Panc1 (cell line): ENCODE measurements at regions not wholly inside any gene's neighbourhood (a gene's known extent, or its start where the extent isn't known, plus 50 kb on each side); places are given as distances from the start of the nearest gene placed in this dataset.
A peak's percentile ranks its signal among the peaks of the same experiment; 100 is the strongest.
"Not testable (repeated sequence)": the region's sequence is repeated elsewhere in the genome, so short reads cannot be mapped to it uniquely, and the experiment has no call there.

ENCODE experiments used
- ATAC-seq: fragments of 200-7000 bp; cut with Tn5 transposase; 2 replicates; pipeline ENCODE4 v1.9.1; 2020; ENCODE audit warnings: mild to moderate bottlenecking, moderate library complexity
- BruUV-seq: library from RNA; stranded (reverse); fragments of 400-500 nt; replicated peaks from 2 replicates; lab custom pipeline; 2021; lab: Mats Ljungman, UMichigan
- CTCF ChIA-PET: fragments of 300-600 bp; sonication (Branson Sonifier 250); formaldehyde crosslinking; loops from one replicate; lab custom pipeline; 2022; ENCODE audit warnings: antibody characterized with exemption; lab: Charles Lee
- POLR2A ChIA-PET: fragments of 300-600 bp; sonication (Branson Sonifier 250); formaldehyde crosslinking; loops from one replicate; lab custom pipeline; 2022; ENCODE audit warnings: antibody characterized with exemption; lab: Charles Lee
- DNase-seq: peaks from one replicate; pipeline ENCODE4 v3.0.0-alpha.2; 2010; ENCODE audit warnings: low read depth, low spot score
- H3K27ac ChIP-seq: 2 replicates; pipeline ENCODE4 v1.5.1; 2011; ENCODE audit warnings: mild to moderate bottlenecking, low read length, inconsistent platforms
- H3K27me3 ChIP-seq: fragments of 200-500 bp; sonication (Bioruptor generic); 2 replicates; pipeline ENCODE4 v1.6.0; 2014; ENCODE audit warnings: low read length, inconsistent platforms; ENCODE audit not compliant: control insufficient read depth, insufficient read depth
- H3K36me3 ChIP-seq: fragments of 200-500 bp; sonication (Bioruptor generic); 2 replicates; pipeline ENCODE4 v1.5.1; 2014; ENCODE audit warnings: inconsistent platforms, mild to moderate bottlenecking, low read length, moderate library complexity; ENCODE audit not compliant: control insufficient read depth, insufficient read depth
- H3K4me1 ChIP-seq: 2 replicates; pipeline ENCODE4 v1.5.1; 2011; ENCODE audit warnings: inconsistent platforms, mild to moderate bottlenecking, low read length, moderate library complexity; ENCODE audit not compliant: control insufficient read depth, insufficient read depth
- H3K4me3 ChIP-seq, 2 experiments: 2 replicates each; pipeline ENCODE4 v1.5.1; 2011 to 2012; ENCODE audit warnings: low read depth in 2 of 2, low read length in 2 of 2, mild to moderate bottlenecking in 2 of 2, inconsistent platforms in 1 of 2, moderate library complexity in 1 of 2
- H3K9me3 ChIP-seq: fragments of 200-500 bp; sonication (Bioruptor generic); 2 replicates; pipeline ENCODE4 v1.5.1; 2014; ENCODE audit warnings: low read depth, mild to moderate bottlenecking, inconsistent platforms, low read length, moderate library complexity; ENCODE audit not compliant: control insufficient read depth, insufficient read depth
- SIN3A ChIP-seq: IDR thresholded peaks from 2 replicates; pipeline ENCODE4 v1.6.1; 2012; ENCODE audit warnings: low read depth, mild to moderate bottlenecking, low read length, moderate library complexity, borderline replicate concordance; ENCODE audit not compliant: insufficient read depth
- in situ Hi-C: cut with HindIII; loops from 2 replicates; pipeline ENCODE4 v1.10.0; 2016; ENCODE audit warnings: low sequenced_read_pairs, low pct_unique_long_range_greater_than_20kb
- intact Hi-C: fragments of 100-400 bp; cut with micrococcal nuclease; formaldehyde crosslinking; loops from one replicate; pipeline ENCODE4 v1.10.0; 2022; ENCODE audit not compliant: unreplicated experiment
- TF ChIP-seq, protein P1 (sequence below), 2 experiments: IDR thresholded peaks; 2 replicates each; pipeline ENCODE4 v1.6.1; 2011 to 2012; ENCODE audit warnings: low read depth in 2 of 2, control low read depth in 1 of 2, low read length in 1 of 2, mild to moderate bottlenecking in 1 of 2, moderate library complexity in 1 of 2; ENCODE audit not compliant: insufficient read depth in 1 of 2

DNA sequence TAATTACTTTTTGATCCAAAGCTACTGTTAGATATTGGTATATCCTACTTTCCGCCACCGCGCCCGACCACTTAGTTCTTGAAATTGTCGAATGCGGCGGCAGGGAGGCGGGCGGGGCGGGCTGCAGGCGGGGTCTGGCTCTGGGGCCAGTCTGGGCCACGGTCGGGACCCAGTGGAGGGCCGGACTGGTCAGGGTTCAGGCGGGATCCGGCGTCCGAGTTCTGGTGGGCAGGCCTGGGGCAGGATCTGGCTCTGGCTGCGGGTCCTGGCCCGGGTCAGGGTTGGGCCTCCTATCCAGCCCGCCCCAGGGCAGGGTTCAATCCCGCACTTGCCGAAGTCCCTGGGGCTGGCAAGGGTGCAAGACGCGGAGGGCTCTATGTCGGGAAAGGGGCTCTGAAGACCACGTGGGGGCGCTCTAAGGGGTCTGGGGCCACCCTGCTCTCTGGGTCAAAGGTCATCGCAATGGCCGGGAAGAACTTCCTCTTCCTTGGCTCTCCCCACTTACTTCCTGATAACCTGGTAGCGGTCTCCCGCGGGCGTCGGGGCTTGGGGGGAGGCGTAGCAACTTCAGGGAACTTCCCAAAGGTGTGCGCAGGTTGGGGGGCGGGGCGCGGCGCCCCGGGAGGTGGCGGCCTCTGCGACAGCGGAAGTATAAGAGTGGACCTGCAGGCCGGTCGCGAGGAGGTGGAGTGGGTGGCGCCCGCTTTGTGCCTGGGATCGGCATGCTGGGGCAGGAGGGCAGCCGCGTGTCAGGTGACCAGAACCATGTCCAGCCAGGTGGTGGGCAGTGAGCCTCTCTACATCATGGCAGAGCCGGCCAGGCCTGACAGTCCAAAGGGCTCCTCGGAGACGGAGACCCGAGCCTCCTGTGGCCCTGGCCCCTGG is 83.4 kb downstream of the MRPL57 start:
- intact Hi-C loops: no loop called here

DNA sequence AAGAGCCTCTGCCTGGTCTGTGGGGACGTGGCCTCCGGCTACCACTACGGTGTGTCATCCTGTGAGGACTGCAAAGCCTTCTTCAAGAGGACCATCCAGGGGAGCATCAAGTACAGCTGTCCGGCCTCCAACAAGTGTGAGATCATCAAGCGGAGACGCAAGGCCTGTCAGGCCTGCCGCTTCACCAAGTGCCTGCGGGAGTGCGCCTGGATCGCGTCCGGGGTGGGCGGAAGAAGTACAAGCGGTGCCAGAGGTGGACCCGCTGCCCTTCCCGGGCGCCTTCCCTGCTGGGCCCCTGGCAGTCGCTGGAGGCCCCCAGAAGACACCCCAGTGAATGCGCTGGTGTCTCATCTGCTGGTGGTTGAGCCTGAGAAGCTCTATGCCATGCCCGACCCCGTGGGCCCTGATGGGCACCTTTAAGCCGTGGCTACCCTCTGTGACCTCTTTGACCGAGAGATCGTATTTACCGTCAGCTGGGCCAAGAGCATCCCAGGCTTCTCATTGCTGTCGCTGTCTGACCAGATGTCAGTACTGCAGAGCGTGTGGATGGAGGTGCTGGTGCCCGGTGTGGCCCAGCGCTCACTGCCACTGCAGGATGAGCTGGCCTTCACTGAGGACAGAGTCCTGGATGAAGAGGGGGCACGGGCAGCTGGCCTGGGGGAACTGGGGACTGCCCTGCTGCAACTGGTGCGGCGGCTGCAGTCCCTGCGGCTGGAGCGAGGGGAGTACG is 84.3 kb downstream of the MRPL57 start:
- CTCF ChIA-PET, BruUV-seq, POLR2A ChIA-PET: not testable (repeated sequence)

More for the DNA sequence above, 83.4 kb downstream of the MRPL57 start:
- ChIA-PET CTCF (interaction anchor here (0.7 kb wide), 1 partner anchor 537 kb away, joined by 3 read pairs; no protein-coding TSS in a partner anchor), POLR2A (no interaction called here)
- in situ Hi-C loops: no loop called here
- TF ChIP-seq, protein P1, sequence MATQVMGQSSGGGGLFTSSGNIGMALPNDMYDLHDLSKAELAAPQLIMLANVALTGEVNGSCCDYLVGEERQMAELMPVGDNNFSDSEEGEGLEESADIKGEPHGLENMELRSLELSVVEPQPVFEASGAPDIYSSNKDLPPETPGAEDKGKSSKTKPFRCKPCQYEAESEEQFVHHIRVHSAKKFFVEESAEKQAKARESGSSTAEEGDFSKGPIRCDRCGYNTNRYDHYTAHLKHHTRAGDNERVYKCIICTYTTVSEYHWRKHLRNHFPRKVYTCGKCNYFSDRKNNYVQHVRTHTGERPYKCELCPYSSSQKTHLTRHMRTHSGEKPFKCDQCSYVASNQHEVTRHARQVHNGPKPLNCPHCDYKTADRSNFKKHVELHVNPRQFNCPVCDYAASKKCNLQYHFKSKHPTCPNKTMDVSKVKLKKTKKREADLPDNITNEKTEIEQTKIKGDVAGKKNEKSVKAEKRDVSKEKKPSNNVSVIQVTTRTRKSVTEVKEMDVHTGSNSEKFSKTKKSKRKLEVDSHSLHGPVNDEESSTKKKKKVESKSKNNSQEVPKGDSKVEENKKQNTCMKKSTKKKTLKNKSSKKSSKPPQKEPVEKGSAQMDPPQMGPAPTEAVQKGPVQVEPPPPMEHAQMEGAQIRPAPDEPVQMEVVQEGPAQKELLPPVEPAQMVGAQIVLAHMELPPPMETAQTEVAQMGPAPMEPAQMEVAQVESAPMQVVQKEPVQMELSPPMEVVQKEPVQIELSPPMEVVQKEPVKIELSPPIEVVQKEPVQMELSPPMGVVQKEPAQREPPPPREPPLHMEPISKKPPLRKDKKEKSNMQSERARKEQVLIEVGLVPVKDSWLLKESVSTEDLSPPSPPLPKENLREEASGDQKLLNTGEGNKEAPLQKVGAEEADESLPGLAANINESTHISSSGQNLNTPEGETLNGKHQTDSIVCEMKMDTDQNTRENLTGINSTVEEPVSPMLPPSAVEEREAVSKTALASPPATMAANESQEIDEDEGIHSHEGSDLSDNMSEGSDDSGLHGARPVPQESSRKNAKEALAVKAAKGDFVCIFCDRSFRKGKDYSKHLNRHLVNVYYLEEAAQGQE (IDR thresholded peaks at IDR 0.05; ENCODE audit: insufficient read depth in 1 of 2, low read depth in 2 of 2, low read length in 1 of 2): no peak
- no peak for TF ChIP-seq SIN3A
- no TSS peak for BruUV-seq
- Histone ChIP-seq H3K36me3 (no peaks in the 10 kb centered on the region), H3K27me3 (no peaks in the 10 kb centered on the region), H3K27ac (no peak overlapping the region), H3K4me3 (no peak overlapping the region), H3K4me1 (no peaks in the 10 kb centered on the region), H3K9me3 (no peaks in the 10 kb centered on the region)
- DNase-seq (no peak), ATAC-seq (no peak)

DNA sequence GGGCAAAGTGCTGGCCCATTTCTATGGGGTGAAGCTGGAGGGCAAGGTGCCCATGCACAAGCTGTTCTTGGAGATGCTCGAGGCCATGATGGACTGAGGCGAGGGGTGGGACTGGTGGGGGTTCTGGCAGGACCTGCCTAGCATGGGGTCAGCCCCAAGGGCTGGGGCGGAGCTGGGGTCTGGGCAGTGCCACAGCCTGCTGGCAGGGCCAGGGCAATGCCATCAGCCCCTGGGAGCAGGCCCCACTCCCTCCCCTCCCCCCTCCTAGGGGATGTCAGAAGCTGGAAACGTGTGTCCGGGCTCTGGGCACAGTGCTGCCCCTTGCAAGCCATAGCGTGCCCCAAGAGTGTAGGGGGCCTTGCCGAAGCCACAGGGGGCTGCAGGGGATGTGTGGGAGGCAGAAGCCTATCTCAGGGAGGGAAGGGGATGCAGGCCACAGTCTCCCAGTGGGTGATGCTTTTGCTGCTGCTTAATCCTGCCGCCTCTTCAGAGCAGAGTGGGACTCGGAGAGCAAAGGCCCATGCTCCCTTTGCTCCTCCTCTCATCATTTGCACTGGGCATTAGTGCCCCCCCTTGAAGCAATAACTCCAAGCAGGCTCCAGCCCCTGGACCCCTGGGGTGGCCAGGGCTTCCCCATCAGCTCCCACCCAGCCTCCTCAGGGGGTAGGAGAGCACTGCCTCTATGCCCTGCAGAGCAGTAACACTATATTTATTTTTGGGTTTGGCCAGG is 85.2 kb downstream of the MRPL57 start:
- DNase-seq, H3K27ac ChIP-seq, H3K4me1 ChIP-seq, in situ Hi-C loops, H3K27me3 ChIP-seq, H3K36me3 ChIP-seq, BruUV-seq, POLR2A ChIA-PET, H3K4me3 ChIP-seq, intact Hi-C loops, CTCF ChIA-PET, H3K9me3 ChIP-seq: not testable (repeated sequence)
- ATAC-seq: peak; percentile 38; the same call in 1 of the 2 replicates

More for the DNA sequence above, 84.3 kb downstream of the MRPL57 start:
- intact Hi-C loops, H3K27ac ChIP-seq, in situ Hi-C loops, H3K4me1 ChIP-seq, H3K36me3 ChIP-seq, H3K27me3 ChIP-seq, H3K4me3 ChIP-seq, DNase-seq, ATAC-seq, H3K9me3 ChIP-seq: not testable (repeated sequence)

DNA sequence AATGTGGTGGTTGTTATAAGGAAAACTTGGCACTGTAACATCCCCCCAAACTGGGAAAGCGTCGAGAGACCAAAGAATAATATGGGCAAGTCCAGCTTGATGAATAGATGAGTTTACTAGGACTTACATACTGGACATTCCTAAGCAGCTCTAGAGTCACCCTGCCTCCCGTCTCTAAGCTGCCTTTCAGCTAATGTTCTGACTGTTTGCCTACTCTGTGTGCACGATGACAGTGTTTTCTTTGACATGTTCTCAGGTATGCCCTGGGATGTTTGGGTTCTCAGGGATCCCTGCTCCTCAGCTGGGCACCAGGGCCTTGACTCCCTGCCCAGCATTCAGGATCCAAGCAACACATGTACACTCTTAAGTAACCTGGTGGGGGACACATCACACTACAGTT is 87.5 kb downstream of the MRPL57 start:
- H3K9me3 ChIP-seq, DNase-seq, ATAC-seq, H3K27ac ChIP-seq, intact Hi-C loops, H3K4me3 ChIP-seq, H3K36me3 ChIP-seq, H3K4me1 ChIP-seq, POLR2A ChIA-PET, BruUV-seq, H3K27me3 ChIP-seq, in situ Hi-C loops: not testable (repeated sequence)
- CTCF ChIA-PET: interaction anchor here (0.6 kb wide), 1 partner anchor 339 kb away, joined by 5 read pairs; no protein-coding TSS in a partner anchor

DNA sequence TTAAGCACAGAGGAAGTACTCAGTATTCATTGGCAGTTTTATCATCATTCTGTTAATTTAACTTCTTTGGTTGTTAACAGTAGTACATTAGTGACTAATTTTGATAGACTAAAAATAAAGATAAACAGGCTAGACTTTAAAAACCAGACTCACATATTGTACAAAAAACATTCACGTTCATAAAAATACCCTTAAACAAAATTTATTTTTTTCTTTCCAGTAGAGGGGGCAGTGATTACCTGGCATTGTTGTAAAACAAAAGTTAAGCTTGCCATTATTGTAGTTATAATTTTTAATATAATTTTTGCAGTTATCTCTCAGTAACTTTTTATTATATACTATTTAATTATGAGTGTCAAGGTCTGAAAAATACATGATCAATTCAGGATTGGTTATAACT is 92.0 kb downstream of the MRPL57 start:
- BruUV-seq, H3K36me3 ChIP-seq, in situ Hi-C loops, H3K27ac ChIP-seq, DNase-seq, H3K9me3 ChIP-seq, H3K27me3 ChIP-seq, CTCF ChIA-PET, H3K4me3 ChIP-seq, intact Hi-C loops, H3K4me1 ChIP-seq, POLR2A ChIA-PET, ATAC-seq: not testable (repeated sequence)
